ENCODE measurements at regions not wholly inside any gene's neighbourhood (a gene's known extent, or its start where the extent isn't known, plus 50 kb on each side); places are given as distances from the start of the nearest gene placed in this dataset.

GRCh38 chr1:4121834-4122512, 221.9 kb upstream of the C1orf174 start:
- Histone ChIP-seq H3K4me3 (no peak overlapping the region), H3K9ac (ENCODE audit: insufficient read length) (no peak overlapping the region), H3K9me3 (ENCODE audit: low read depth, low read length) (no peaks in the 10 kb centered on the region), H3K36me3 (ENCODE audit: insufficient read depth, low read length) (no peaks in the 10 kb centered on the region), H3K27ac (no peak overlapping the region)
- no peak for TF ChIP-seq FOXP2 (optimal IDR thresholded peaks at IDR 0.05; ENCODE audit: control extremely low read depth, extremely low read length, insufficient read depth)
- no peak for TF ChIP-seq POLR2AphosphoS5 (IDR thresholded peaks at IDR 0.05; ENCODE audit: borderline replicate concordance, low read depth, low read length)
- TF ChIP-seq EZH2 (IDR thresholded peaks at IDR 0.05) = no peak
- no peak for DNase-seq (ENCODE audit: low read depth, low spot score)

DNA sequence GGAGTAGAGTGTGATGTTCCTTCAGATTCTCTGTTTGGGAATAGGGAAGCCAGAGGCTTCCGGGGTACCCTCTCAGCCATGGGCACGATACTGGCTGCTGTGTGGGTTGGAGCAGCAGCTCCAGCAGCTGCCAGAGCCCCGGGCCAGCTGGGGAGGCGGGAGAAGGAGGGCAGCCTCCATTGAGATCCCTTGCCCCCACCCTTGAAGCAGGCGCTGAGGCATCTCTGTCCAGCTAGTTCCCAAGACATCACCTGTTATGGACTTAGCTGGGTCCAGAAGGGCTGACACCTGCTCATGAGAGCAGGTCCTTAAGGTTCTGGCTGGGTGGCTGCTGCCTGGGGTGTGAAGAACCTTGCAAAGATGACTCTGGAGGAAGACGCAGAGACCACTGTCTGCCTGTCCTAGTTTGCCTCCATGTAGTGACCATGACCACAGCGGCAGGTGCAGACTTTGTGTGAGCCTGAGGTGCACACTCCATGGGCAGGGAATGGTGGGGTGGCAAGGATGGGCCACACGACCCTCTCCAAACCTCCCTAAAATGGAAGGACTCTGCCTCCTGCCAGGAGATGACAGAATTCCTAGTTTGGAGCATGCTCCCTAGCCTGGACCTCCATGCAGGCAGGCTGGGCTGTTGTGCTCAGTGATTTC, 222.6 kb upstream of the C1orf174 start:
- no peak overlapping the region for H3K4me3 ChIP-seq
- H3K27ac ChIP-seq = no peak overlapping the region
- DNase-seq (ENCODE audit: low read depth, low spot score) = no peak
- no peak overlapping the region for H3K9ac ChIP-seq (ENCODE audit: insufficient read length)
- TF ChIP-seq POLR2AphosphoS5 (IDR thresholded peaks at IDR 0.05; ENCODE audit: borderline replicate concordance, low read depth, low read length) (no peak), EZH2 (IDR thresholded peaks at IDR 0.05) (no peak), FOXP2 (optimal IDR thresholded peaks at IDR 0.05; ENCODE audit: control extremely low read depth, extremely low read length, insufficient read depth) (no peak)
- no peaks in the 10 kb centered on the region for H3K9me3 ChIP-seq (ENCODE audit: low read depth, low read length)
- H3K36me3 ChIP-seq (ENCODE audit: insufficient read depth, low read length) = no peaks in the 10 kb centered on the region

- Histone ChIP-seq H3K9ac (ENCODE audit: insufficient read length) (no peak overlapping the region), H3K4me3 (no peak overlapping the region), H3K9me3 (ENCODE audit: low read depth, low read length) (no peaks in the 10 kb centered on the region), H3K27ac (no peak overlapping the region), H3K36me3 (ENCODE audit: insufficient read depth, low read length) (no peaks in the 10 kb centered on the region)
- no peak for DNase-seq (ENCODE audit: low read depth, low spot score)
- TF ChIP-seq POLR2AphosphoS5 (IDR thresholded peaks at IDR 0.05; ENCODE audit: borderline replicate concordance, low read depth, low read length) = no peak
- no peak for TF ChIP-seq FOXP2 (optimal IDR thresholded peaks at IDR 0.05; ENCODE audit: control extremely low read depth, extremely low read length, insufficient read depth)
- no peak for TF ChIP-seq EZH2 (IDR thresholded peaks at IDR 0.05)
Observed at GRCh38 chr1:4124631-4125145, 224.6 kb upstream of the C1orf174 start.

- H3K9ac ChIP-seq (ENCODE audit: insufficient read length) = no peak overlapping the region
- no peak for TF ChIP-seq EZH2 (IDR thresholded peaks at IDR 0.05)
- no peak for TF ChIP-seq FOXP2 (optimal IDR thresholded peaks at IDR 0.05; ENCODE audit: control extremely low read depth, extremely low read length, insufficient read depth)
- TF ChIP-seq POLR2AphosphoS5 (IDR thresholded peaks at IDR 0.05; ENCODE audit: borderline replicate concordance, low read depth, low read length) = no peak
- DNase-seq (ENCODE audit: low read depth, low spot score) = no peak
- H3K36me3 ChIP-seq (ENCODE audit: insufficient read depth, low read length) = no peaks in the 10 kb centered on the region
- H3K4me3 ChIP-seq = no peak overlapping the region
- H3K27ac ChIP-seq = no peak overlapping the region
- no peaks in the 10 kb centered on the region for H3K9me3 ChIP-seq (ENCODE audit: low read depth, low read length)
Observed at GRCh38 chr1:4126251-4126650, 226.2 kb upstream of the C1orf174 start.

DNA sequence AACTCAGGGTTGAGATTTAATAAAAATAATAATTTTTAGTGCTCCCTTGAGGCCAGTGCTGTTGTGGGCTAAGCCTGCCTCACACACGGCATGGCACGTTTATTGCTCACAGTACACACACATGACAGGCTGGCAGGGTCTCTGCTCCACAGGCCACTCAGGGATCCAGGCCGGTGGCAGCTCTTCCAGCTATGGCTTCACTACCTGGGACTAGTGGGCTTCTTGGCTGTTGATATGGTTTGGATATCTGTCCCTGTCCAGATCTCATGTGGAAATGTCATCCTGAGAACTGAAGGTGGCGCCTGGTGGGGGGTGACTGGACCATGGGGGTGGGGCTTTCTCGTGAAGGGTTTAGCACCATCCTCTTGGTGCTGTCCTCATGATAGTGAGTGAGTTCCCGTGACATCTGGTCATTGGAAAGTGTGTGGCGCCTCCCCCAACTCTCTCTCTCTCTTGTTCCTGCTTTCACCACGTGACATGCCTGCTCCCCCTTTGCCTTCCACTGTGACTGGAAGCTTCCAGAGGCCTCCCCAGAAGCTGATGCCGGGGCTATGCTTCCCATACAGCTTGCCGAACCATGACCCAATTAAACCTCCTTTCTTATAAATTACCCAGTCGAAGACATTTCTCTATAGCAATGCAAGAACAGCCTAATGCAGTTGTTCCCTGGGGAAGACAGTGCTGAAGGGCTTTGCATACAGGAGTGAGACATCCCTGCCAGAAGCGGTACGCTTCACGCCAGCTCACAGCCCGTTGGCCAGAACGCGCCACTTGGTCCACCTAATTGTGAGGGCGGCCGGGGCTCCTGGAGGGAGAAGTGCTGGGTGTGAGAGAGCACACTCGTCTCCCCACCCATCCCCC, 226.9 kb upstream of the C1orf174 start:
- no peak for TF ChIP-seq POLR2AphosphoS5 (IDR thresholded peaks at IDR 0.05; ENCODE audit: borderline replicate concordance, low read depth, low read length)
- TF ChIP-seq FOXP2 (optimal IDR thresholded peaks at IDR 0.05; ENCODE audit: control extremely low read depth, extremely low read length, insufficient read depth) = no peak
- no peak for TF ChIP-seq EZH2 (IDR thresholded peaks at IDR 0.05)
- Histone ChIP-seq H3K9me3 (ENCODE audit: low read depth, low read length) (no peaks in the 10 kb centered on the region), H3K36me3 (ENCODE audit: insufficient read depth, low read length) (no peaks in the 10 kb centered on the region), H3K4me3 (no peak overlapping the region), H3K27ac (no peak overlapping the region), H3K9ac (ENCODE audit: insufficient read length) (no peak overlapping the region)
- DNase-seq (ENCODE audit: low read depth, low spot score) = no peak

DNA sequence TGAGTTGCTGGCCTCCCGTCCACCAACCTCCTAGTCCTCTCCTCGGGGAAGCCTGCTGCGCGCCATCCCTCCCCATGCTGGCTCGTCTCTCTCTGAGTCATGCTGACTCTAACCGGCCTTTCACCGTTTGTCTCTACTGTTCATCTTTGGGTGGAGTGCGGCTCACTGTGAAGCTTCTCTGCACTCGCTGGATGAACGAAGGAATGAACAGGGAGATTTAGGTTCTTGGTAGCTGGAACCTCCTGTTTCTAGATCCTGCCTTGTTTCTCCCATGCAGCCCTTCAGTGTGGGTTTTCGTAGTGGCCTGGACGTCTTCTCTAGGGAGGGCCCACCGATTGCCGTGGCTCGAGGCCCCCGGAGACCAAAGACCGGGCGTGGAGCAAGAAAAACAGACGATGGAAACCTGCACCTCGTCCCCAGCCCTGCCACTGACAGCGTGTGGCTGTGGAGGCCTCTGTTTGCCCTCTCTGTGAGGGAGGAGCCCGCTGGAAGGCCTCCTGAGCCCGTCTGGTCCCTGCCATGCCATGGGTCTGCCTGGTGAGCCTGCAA, 227.6 kb upstream of the C1orf174 start:
- TF ChIP-seq FOXP2 (optimal IDR thresholded peaks at IDR 0.05; ENCODE audit: control extremely low read depth, extremely low read length, insufficient read depth) (no peak), POLR2AphosphoS5 (IDR thresholded peaks at IDR 0.05; ENCODE audit: borderline replicate concordance, low read depth, low read length) (no peak), EZH2 (IDR thresholded peaks at IDR 0.05) (no peak)
- no peaks in the 10 kb centered on the region for H3K36me3 ChIP-seq (ENCODE audit: insufficient read depth, low read length)

DNA sequence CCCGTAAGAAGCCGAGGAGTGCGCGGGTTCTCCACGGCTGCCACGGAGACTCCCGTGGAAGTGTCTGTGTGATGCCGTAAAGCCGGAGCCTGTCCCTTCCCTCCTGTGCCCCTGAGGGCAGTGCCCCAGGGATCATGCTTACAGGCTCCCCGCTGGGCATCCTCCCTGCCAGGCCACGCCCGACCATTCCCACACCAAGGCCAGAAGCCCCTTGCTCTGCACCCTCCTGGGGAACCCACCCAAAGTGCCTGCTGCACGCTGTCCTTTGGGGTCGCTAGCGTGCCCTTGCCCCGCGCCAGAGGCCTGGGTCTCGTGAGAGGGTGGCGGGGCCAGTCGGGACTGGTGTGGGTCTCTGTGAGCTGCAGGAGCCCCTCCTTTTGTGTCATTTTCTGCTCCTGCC, 228.5 kb upstream of the C1orf174 start:
- no peak for DNase-seq (ENCODE audit: low read depth, low spot score)
- Histone ChIP-seq H3K36me3 (ENCODE audit: insufficient read depth, low read length) (no peaks in the 10 kb centered on the region), H3K9me3 (ENCODE audit: low read depth, low read length) (no peaks in the 10 kb centered on the region), H3K4me3 (no peak overlapping the region), H3K9ac (ENCODE audit: insufficient read length) (no peak overlapping the region), H3K27ac (no peak overlapping the region)
- TF ChIP-seq POLR2AphosphoS5 (IDR thresholded peaks at IDR 0.05; ENCODE audit: borderline replicate concordance, low read depth, low read length) (no peak), EZH2 (IDR thresholded peaks at IDR 0.05) (no peak), FOXP2 (optimal IDR thresholded peaks at IDR 0.05; ENCODE audit: control extremely low read depth, extremely low read length, insufficient read depth) (no peak)

More for the DNA sequence above, 227.6 kb upstream of the C1orf174 start:
- Histone ChIP-seq H3K9me3 (ENCODE audit: low read depth, low read length) (no peaks in the 10 kb centered on the region), H3K4me3 (no peak overlapping the region), H3K27ac (no peak overlapping the region), H3K9ac (ENCODE audit: insufficient read length) (no peak overlapping the region)
- no peak for DNase-seq (ENCODE audit: low read depth, low spot score)

- no peak for DNase-seq (ENCODE audit: low read depth, low spot score)
- Histone ChIP-seq H3K4me3 (no peak overlapping the region), H3K27ac (no peak overlapping the region), H3K9me3 (ENCODE audit: low read depth, low read length) (no peaks in the 10 kb centered on the region), H3K36me3 (ENCODE audit: insufficient read depth, low read length) (no peaks in the 10 kb centered on the region), H3K9ac (ENCODE audit: insufficient read length) (no peak overlapping the region)
- no peak for TF ChIP-seq FOXP2 (optimal IDR thresholded peaks at IDR 0.05; ENCODE audit: control extremely low read depth, extremely low read length, insufficient read depth)
- no peak for TF ChIP-seq EZH2 (IDR thresholded peaks at IDR 0.05)
- no peak for TF ChIP-seq POLR2AphosphoS5 (IDR thresholded peaks at IDR 0.05; ENCODE audit: borderline replicate concordance, low read depth, low read length)
Observed at GRCh38 chr1:4129693-4130092, 229.6 kb upstream of the C1orf174 start.
